ENCODE measurements at regions not wholly inside any gene's neighbourhood (a gene's known extent, or its start where the extent isn't known, plus 50 kb on each side); places are given as distances from the start of the nearest gene placed in this dataset.

GRCh38 chr18:60663060-60663989 lies 290.8 kb upstream of the MC4R start:
- H3K4me3 ChIP-seq (ENCODE audit: low read length), result no peak overlapping the region
- no peak for TF ChIP-seq CTCF (conservative IDR thresholded peaks at IDR 0.05; ENCODE audit: low read depth, low read length)
- no peak for DNase-seq (ENCODE audit: low read depth)

GRCh38 chr18:60664736-60665135 lies 292.2 kb upstream of the MC4R start:
- no peak for TF ChIP-seq CTCF (conservative IDR thresholded peaks at IDR 0.05; ENCODE audit: low read depth, low read length)

GRCh38 chr18:60667016-60667415 lies 294.4 kb upstream of the MC4R start:
- H3K4me3 ChIP-seq (ENCODE audit: low read length), result no peak overlapping the region
- DNase-seq (ENCODE audit: low read depth), result no peak
- TF ChIP-seq CTCF (conservative IDR thresholded peaks at IDR 0.05; ENCODE audit: low read depth, low read length), result no peak

More at GRCh38 chr18:60664736-60665135, 292.2 kb upstream of the MC4R start:
- H3K4me3 ChIP-seq (ENCODE audit: low read length), result no peak overlapping the region
- no peak for DNase-seq (ENCODE audit: low read depth)

DNA sequence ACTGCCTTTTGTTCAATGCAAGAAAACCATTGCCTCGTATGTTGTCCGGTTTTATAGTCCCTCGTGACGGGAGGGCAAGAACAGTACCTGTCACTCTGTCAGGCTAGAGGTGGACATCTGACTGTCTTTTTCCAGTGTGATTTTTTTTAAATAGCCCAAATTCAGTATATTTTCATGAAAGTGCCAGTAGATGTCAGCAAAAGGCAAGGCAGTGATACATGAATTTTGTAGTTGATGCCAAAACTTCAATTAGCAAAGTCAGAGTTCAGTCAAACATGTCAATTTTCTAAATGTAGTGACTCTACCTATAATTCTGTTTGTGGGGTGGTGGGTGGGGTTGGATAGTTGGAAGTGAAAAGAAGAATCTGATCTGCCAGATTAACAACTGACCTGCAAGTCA lies 296.0 kb upstream of the MC4R start:
- no peak overlapping the region for H3K4me3 ChIP-seq (ENCODE audit: low read length)
- no peak for DNase-seq (ENCODE audit: low read depth)
- peak; percentile 26 for TF ChIP-seq CTCF (conservative IDR thresholded peaks at IDR 0.05; ENCODE audit: low read depth, low read length)

DNA sequence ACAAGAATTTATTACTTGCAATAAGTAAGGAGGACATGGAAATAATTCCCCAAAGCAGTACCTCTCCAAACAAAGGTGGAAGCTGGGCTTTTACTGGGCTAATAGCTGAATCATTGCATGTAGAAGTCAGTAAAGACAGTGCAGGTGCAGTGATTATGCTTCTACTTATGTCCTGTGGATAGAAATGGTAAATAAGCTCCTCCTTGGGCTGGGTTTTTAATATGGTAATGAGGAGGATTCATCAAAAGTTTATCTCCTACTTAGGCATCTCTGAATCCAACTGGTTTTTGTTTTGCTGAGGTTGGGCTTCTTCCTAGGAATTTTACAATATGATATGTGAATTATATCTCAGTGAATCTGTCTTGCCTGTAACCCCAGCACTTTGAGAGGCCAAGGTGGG lies 297.4 kb upstream of the MC4R start:
- no peak for DNase-seq (ENCODE audit: low read depth)
- H3K4me3 ChIP-seq (ENCODE audit: low read length), result no peak overlapping the region
- TF ChIP-seq CTCF (conservative IDR thresholded peaks at IDR 0.05; ENCODE audit: low read depth, low read length), result no peak

DNA sequence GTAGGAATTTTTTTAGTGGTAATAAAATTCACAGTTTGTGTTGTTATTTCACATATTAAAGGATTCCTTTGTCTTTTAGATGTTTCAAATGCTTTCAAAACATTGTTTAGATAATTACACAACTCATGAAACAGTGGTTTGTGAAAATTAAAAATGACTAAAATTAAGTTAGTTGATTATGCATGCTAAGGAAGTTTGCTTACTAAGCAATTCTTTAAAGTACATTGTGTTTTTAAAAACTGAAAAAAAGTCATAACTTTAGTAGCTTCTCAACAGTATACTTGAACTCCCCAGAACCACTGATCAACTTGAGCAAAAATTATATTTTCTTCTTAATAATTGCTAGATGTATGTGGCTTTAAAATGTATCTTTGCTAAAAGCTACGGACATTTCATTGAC lies 298.4 kb upstream of the MC4R start:
- DNase-seq (ENCODE audit: low read depth), result no peak
- TF ChIP-seq CTCF (conservative IDR thresholded peaks at IDR 0.05; ENCODE audit: low read depth, low read length), result no peak
- H3K4me3 ChIP-seq (ENCODE audit: low read length), result no peak overlapping the region

GRCh38 chr18:60675126-60675525 lies 302.6 kb upstream of the MC4R start:
- no peak for DNase-seq (ENCODE audit: low read depth)
- no peak overlapping the region for H3K4me3 ChIP-seq (ENCODE audit: low read length)
- no peak for TF ChIP-seq CTCF (conservative IDR thresholded peaks at IDR 0.05; ENCODE audit: low read depth, low read length)
